ENCODE measurements at regions not wholly inside any gene's neighbourhood (a gene's known extent, or its start where the extent isn't known, plus 50 kb on each side); places are given as distances from the start of the nearest gene placed in this dataset.
"Not testable (repeated sequence)": the region's sequence is repeated elsewhere in the genome, so short reads cannot be mapped to it uniquely, and the experiment has no call there.

- intact Hi-C loops (cut with micrococcal nuclease), result no loop called here
- WGBS (ENCODE audit: insufficient coverage), result 91% methylated on average over 1 of the region's 1 CpG
- peaks cover 7% of the 10 kb centered on the region for H3K9me3 ChIP-seq (ENCODE audit: control insufficient read depth, insufficient read depth, low read length)
- no peak for ATAC-seq
- no peak overlapping the region for H3K4me3 ChIP-seq (ENCODE audit: low read length)
- no peaks in the 10 kb centered on the region for H3K27me3 ChIP-seq (ENCODE audit: control insufficient read depth, insufficient read depth, low read length)
- H3K4me1 ChIP-seq (ENCODE audit: control insufficient read depth, insufficient read depth, low read length), result no peaks in the 10 kb centered on the region
- no peaks in the 10 kb centered on the region for H3K4me1 Mint-ChIP-seq
- no peaks in the 10 kb centered on the region for H3K27me3 Mint-ChIP-seq (ENCODE audit: low read depth in 2 of 2)
- DNase-seq, result no peak
- no peak overlapping the region for H3K4me3 Mint-ChIP-seq
- TF ChIP-seq CTCF (IDR thresholded peaks at IDR 0.05), result no peak
- peaks cover 7% of the 10 kb centered on the region for H3K36me3 Mint-ChIP-seq
- no peak overlapping the region for H3K27ac ChIP-seq (ENCODE audit: low read length)
- H3K27ac Mint-ChIP-seq, result no peak overlapping the region
- H3K36me3 ChIP-seq (ENCODE audit: control insufficient read depth, insufficient read depth, low read length), result no peaks in the 10 kb centered on the region
- H3K9me3 Mint-ChIP-seq, result peaks cover 0 to 2% of the 10 kb centered on the region in 2 donors
Measured at GRCh38 chr7:19284136-19284535, 138.9 kb upstream of the FERD3L start.

GRCh38 chr7:19275000-19275399 is 129.8 kb upstream of the FERD3L start:
- Histone ChIP-seq H3K9me3 (ENCODE audit: control insufficient read depth, insufficient read depth, low read length) (peaks cover 3% of the 10 kb centered on the region), H3K4me3 (ENCODE audit: low read length) (no peak overlapping the region), H3K27me3 (ENCODE audit: control insufficient read depth, insufficient read depth, low read length) (no peaks in the 10 kb centered on the region), H3K27ac (ENCODE audit: low read length) (no peak overlapping the region), H3K4me1 (ENCODE audit: control insufficient read depth, insufficient read depth, low read length) (no peaks in the 10 kb centered on the region), H3K36me3 (ENCODE audit: control insufficient read depth, insufficient read depth, low read length) (no peaks in the 10 kb centered on the region)
- no peak for TF ChIP-seq CTCF (IDR thresholded peaks at IDR 0.05)
- Mint-ChIP-seq H3K36me3 (peaks cover 11% of the 10 kb centered on the region), H3K4me3 (no peak overlapping the region), H3K27me3 (ENCODE audit: low read depth in 2 of 2) (peaks cover 2 to 7% of the 10 kb centered on the region in 2 donors), H3K9me3 (peaks cover 4 to 6% of the 10 kb centered on the region in 2 donors), H3K27ac (no peak overlapping the region), H3K4me1 (no peaks in the 10 kb centered on the region)
- ATAC-seq (no peak), DNase-seq (no peak)
- intact Hi-C loops (cut with micrococcal nuclease), result no loop called here

- H3K27ac Mint-ChIP-seq; H3K36me3 Mint-ChIP-seq; intact Hi-C loops (cut with micrococcal nuclease); H3K27me3 ChIP-seq (ENCODE audit: control insufficient read depth, insufficient read depth, low read length); H3K9me3 ChIP-seq (ENCODE audit: control insufficient read depth, insufficient read depth, low read length); H3K4me1 Mint-ChIP-seq; H3K36me3 ChIP-seq (ENCODE audit: control insufficient read depth, insufficient read depth, low read length); H3K4me3 Mint-ChIP-seq; DNase-seq; H3K4me1 ChIP-seq (ENCODE audit: control insufficient read depth, insufficient read depth, low read length); H3K9me3 Mint-ChIP-seq; H3K4me3 ChIP-seq (ENCODE audit: low read length); ATAC-seq; H3K27ac ChIP-seq (ENCODE audit: low read length); H3K27me3 Mint-ChIP-seq (ENCODE audit: low read depth in 2 of 2): not testable (repeated sequence)
- WGBS (ENCODE audit: insufficient coverage), result 94% methylated on average over 6 of the region's 6 CpGs
Measured at GRCh38 chr7:19272329-19272728, 127.1 kb upstream of the FERD3L start.

GRCh38 chr7:19269301-19269700 is 124.1 kb upstream of the FERD3L start:
- H3K4me1 Mint-ChIP-seq, result no peaks in the 10 kb centered on the region
- Histone ChIP-seq H3K36me3 (ENCODE audit: control insufficient read depth, insufficient read depth, low read length) (no peaks in the 10 kb centered on the region), H3K27ac (ENCODE audit: low read length) (no peak overlapping the region), H3K4me1 (ENCODE audit: control insufficient read depth, insufficient read depth, low read length) (no peaks in the 10 kb centered on the region), H3K27me3 (ENCODE audit: control insufficient read depth, insufficient read depth, low read length) (no peaks in the 10 kb centered on the region), H3K9me3 (ENCODE audit: control insufficient read depth, insufficient read depth, low read length) (no peaks in the 10 kb centered on the region), H3K4me3 (ENCODE audit: low read length) (no peak overlapping the region)
- intact Hi-C loops (cut with micrococcal nuclease), result no loop called here
- ATAC-seq (no peak), DNase-seq (no peak)
- no peak overlapping the region for H3K27ac Mint-ChIP-seq
- H3K9me3 Mint-ChIP-seq, result peaks cover 0 to 2% of the 10 kb centered on the region in 2 donors
- no peak for TF ChIP-seq CTCF (IDR thresholded peaks at IDR 0.05)
- no peak overlapping the region for H3K4me3 Mint-ChIP-seq
- H3K36me3 Mint-ChIP-seq, result no peaks in the 10 kb centered on the region
- peaks cover 0 to 2% of the 10 kb centered on the region in 2 donors for H3K27me3 Mint-ChIP-seq (ENCODE audit: low read depth in 2 of 2)

Data from natural killer cell (primary cell).